PC-9 (cell line): ENCODE measurements at regions not wholly inside any gene's neighbourhood (a gene's known extent, or its start where the extent isn't known, plus 50 kb on each side); places are given as distances from the start of the nearest gene placed in this dataset.
"Not testable (repeated sequence)": the region's sequence is repeated elsewhere in the genome, so short reads cannot be mapped to it uniquely, and the experiment has no call there.

Experiments
- BruUV-seq: library from RNA; stranded (reverse); fragments of 400-500 nt; replicated peaks from 2 replicates; lab custom pipeline; 2021; lab: Mats Ljungman, UMichigan
- CTCF ChIA-PET: fragments of 300-600 bp; sonication (Branson Sonifier 250); formaldehyde crosslinking; loops from one replicate; lab custom pipeline; 2022; ENCODE audit warnings: antibody characterized with exemption; lab: Charles Lee
- POLR2A ChIA-PET: fragments of 300-600 bp; sonication (Branson Sonifier 250); formaldehyde crosslinking; loops from one replicate; lab custom pipeline; 2022; ENCODE audit warnings: antibody characterized with exemption; ENCODE audit not compliant: unreplicated experiment; lab: Charles Lee
- DNase-seq, 2 experiments: peaks; one replicate each; pipeline versions ENCODE4 v3.0.0 to v3.0.0-alpha.2; 2015 to 2022; ENCODE audit warnings: mixed read lengths in 1 of 2
- H2AFZ ChIP-seq: fragments of 200-600 bp; sonication (generic); 2 replicates; pipeline ENCODE4 v1.8.1; 2017; ENCODE audit warnings: antibody characterized with exemption
- H3F3A ChIP-seq: fragments of 200-600 bp; sonication (generic); 2 replicates; pipeline ENCODE4 v1.8.1; 2017; ENCODE audit warnings: antibody characterized with exemption, mild to moderate bottlenecking, low read depth; ENCODE audit not compliant: insufficient read depth
- H3K27ac ChIP-seq: fragments of 200-600 bp; sonication (generic); 2 replicates; pipeline ENCODE4 v1.6.1; 2016; ENCODE audit warnings: mixed run types
- H3K27me3 ChIP-seq: fragments of 200-600 bp; sonication (generic); 2 replicates; pipeline ENCODE4 v1.6.1; 2016; ENCODE audit warnings: low read depth, mixed run types; ENCODE audit not compliant: insufficient read depth
- H3K36me3 ChIP-seq: fragments of 200-600 bp; sonication (generic); 2 replicates; pipeline ENCODE4 v1.6.1; 2016; ENCODE audit warnings: low read depth, mixed run types
- H3K4me1 ChIP-seq: fragments of 200-600 bp; sonication (generic); replicated peaks from 2 replicates; pipeline ENCODE4 v1.6.1; 2016; ENCODE audit warnings: mixed run types; ENCODE audit not compliant: insufficient read depth
- H3K4me2 ChIP-seq: fragments of 200-600 bp; sonication (generic); 2 replicates; pipeline ENCODE4 v1.6.1; 2017; ENCODE audit warnings: mixed run types
- H3K4me3 ChIP-seq: fragments of 200-600 bp; sonication (generic); 2 replicates; pipeline ENCODE4 v1.6.1; 2016; ENCODE audit warnings: mixed run types
- H3K79me2 ChIP-seq: fragments of 200-600 bp; sonication (generic); 2 replicates; pipeline ENCODE4 v1.6.1; 2017; ENCODE audit warnings: low read depth, mixed run types
- H3K9me2 ChIP-seq: fragments of 200-600 bp; sonication (generic); 2 replicates; pipeline ENCODE4 v1.8.1; 2017; ENCODE audit warnings: mild to moderate bottlenecking; ENCODE audit not compliant: insufficient read depth
- H3K9me3 ChIP-seq: fragments of 200-600 bp; sonication (generic); 2 replicates; pipeline ENCODE4 v1.8.1; 2016; ENCODE audit warnings: low read depth; ENCODE audit not compliant: insufficient read depth
- H4K20me1 ChIP-seq: fragments of 200-600 bp; sonication (generic); 2 replicates; pipeline ENCODE4 v1.8.1; 2017; ENCODE audit not compliant: insufficient read depth
- EZH2 ChIP-seq: fragments of 200-600 bp; sonication (generic); IDR thresholded peaks from 2 replicates; pipeline ENCODE4 v1.8.0; 2017; ENCODE audit warnings: antibody characterized with exemption, low read depth
- intact Hi-C: fragments of 100-400 bp; cut with micrococcal nuclease; formaldehyde crosslinking; loops from one replicate; pipeline ENCODE4 v1.10.0; 2022; ENCODE audit not compliant: unreplicated experiment
- TF ChIP-seq, protein P1 (sequence below): fragments of 200-600 bp; sonication (generic); conservative IDR thresholded peaks from 2 replicates; pipeline ENCODE4 v1.6.1; 2017; ENCODE audit warnings: mixed run types, antibody characterized with exemption, mild to moderate bottlenecking, moderate library complexity

DNA sequence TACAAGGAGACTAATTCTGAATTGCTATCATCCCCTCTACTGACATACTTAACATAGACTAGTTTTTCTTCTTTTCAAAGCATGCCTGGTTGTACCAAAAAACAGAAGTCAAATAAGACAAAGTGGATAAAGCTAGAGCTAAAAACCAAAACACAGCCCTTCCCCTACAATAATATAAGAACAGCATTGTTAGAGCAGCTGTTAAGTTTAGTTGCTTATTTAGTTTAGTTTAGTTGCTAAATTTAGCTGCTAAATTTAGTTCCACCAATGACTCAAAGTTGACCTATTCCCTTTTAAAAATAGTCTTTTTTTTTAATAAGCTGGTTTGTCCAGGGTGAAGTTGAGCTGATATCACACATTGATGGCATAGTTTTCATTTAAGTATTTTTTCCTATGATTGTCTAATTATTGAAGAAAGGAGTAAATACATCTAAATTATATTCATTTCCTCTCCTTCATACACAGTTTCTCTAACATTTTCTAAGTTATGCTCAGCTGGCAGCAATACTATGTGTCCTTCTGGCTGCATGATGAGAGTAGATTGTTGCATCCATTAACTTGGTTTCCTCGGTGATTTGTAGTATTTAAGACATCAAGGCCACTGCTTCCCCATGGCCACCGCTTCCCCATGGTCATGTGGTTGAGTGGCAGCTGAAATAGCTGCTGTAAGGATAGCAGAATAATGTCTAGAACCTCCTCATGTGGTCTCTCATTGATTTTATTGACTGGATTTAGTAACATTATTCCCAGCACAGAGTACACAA is 718.6 kb upstream of the NECTIN3 start:
- H3K27me3 ChIP-seq: no peaks in the 10 kb centered on the region
- ChIA-PET CTCF (no interaction called here), POLR2A (interaction anchor here (0.7 kb wide), 1 partner anchor 59 kb away, joined by 3 read pairs; no protein-coding TSS in a partner anchor)
- H4K20me1 ChIP-seq: 0 out of 2 replicates have a peak, but pooled peaks cover 5% of the 10 kb centered on the region
- H3K4me2 ChIP-seq: no peak overlapping the region
- TF ChIP-seq, protein P1, sequence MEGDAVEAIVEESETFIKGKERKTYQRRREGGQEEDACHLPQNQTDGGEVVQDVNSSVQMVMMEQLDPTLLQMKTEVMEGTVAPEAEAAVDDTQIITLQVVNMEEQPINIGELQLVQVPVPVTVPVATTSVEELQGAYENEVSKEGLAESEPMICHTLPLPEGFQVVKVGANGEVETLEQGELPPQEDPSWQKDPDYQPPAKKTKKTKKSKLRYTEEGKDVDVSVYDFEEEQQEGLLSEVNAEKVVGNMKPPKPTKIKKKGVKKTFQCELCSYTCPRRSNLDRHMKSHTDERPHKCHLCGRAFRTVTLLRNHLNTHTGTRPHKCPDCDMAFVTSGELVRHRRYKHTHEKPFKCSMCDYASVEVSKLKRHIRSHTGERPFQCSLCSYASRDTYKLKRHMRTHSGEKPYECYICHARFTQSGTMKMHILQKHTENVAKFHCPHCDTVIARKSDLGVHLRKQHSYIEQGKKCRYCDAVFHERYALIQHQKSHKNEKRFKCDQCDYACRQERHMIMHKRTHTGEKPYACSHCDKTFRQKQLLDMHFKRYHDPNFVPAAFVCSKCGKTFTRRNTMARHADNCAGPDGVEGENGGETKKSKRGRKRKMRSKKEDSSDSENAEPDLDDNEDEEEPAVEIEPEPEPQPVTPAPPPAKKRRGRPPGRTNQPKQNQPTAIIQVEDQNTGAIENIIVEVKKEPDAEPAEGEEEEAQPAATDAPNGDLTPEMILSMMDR: no peak
- no peak for TF ChIP-seq EZH2
- no peak overlapping the region for H3K4me3 ChIP-seq
- H3K9me3 ChIP-seq: no peaks in the 10 kb centered on the region
- intact Hi-C loops: no loop called here
- H3K9me2 ChIP-seq: 0 out of 2 replicates have a peak, but pooled peaks cover 5% of the 10 kb centered on the region
- H3F3A ChIP-seq: no peaks in the 10 kb centered on the region
- H3K4me1 ChIP-seq: no peaks in the 10 kb centered on the region
- no peaks in the 10 kb centered on the region for H3K36me3 ChIP-seq
- no peak for DNase-seq
- BruUV-seq: no TSS peak
- no peak overlapping the region for H2AFZ ChIP-seq
- no peaks in the 10 kb centered on the region for H3K79me2 ChIP-seq
- no peak overlapping the region for H3K27ac ChIP-seq

DNA sequence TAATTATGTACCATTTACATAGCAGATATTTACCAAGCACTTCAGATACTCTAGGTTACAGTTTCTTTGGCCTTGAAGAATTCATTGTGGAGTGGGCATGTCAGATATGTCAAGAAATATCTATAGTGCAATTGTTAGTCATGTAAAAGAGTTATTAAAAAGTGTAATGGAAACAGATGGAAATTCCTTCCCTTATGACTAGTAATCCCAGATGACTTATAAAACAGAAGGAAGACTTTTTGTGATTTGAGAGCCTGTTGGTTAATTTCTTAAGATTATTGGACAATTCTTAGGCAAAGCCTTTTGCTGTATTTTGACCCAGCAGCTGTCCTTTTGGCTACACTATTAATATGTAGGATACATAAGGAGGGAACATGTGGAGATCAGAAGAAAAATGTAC is 708.9 kb upstream of the NECTIN3 start:
- Histone ChIP-seq H3K79me2 (no peaks in the 10 kb centered on the region), H3K27ac (no peak overlapping the region), H3K4me1 (no peaks in the 10 kb centered on the region), H3K27me3 (no peaks in the 10 kb centered on the region), H4K20me1 (no peaks in the 10 kb centered on the region), H3K36me3 (no peaks in the 10 kb centered on the region), H3F3A (no peaks in the 10 kb centered on the region), H3K9me2 (no peaks in the 10 kb centered on the region), H2AFZ (no peak overlapping the region), H3K4me3 (no peak overlapping the region), H3K9me3 (no peaks in the 10 kb centered on the region), H3K4me2 (no peak overlapping the region)
- intact Hi-C loops: no loop called here
- POLR2A ChIA-PET: no interaction called here
- no peak for TF ChIP-seq EZH2
- TF ChIP-seq, protein P1: no peak
- no TSS peak for BruUV-seq
- CTCF ChIA-PET: no interaction called here
- no peak for DNase-seq

DNA sequence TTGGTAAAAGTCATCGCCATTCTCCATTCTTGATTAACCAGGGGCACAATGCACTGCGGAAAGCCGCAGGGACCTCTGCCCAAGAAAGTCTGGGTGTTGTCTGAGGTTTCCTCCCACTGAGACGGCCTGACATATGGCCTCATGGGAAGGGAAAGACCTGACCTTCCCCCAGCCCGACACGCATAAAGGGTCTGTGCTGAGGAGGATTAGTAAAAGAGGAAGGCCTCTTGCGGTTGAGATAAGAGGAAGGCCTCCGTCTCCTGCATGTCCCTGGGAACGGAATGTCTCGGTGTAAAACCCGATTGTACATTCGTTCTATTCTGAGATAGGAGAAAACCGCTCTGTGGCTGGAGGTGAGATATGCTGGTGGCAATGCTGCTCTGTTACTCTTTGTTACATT is 704.3 kb upstream of the NECTIN3 start:
- not testable (repeated sequence) for H4K20me1 ChIP-seq, BruUV-seq

More for the DNA sequence above, 704.3 kb upstream of the NECTIN3 start:
- H3K9me3 ChIP-seq, H3K27me3 ChIP-seq, H3K4me1 ChIP-seq, CTCF ChIA-PET, POLR2A ChIA-PET, H3K36me3 ChIP-seq, H3K4me2 ChIP-seq, H3K9me2 ChIP-seq, H3K27ac ChIP-seq, H3F3A ChIP-seq, H3K79me2 ChIP-seq, DNase-seq, H2AFZ ChIP-seq, H3K4me3 ChIP-seq, intact Hi-C loops: not testable (repeated sequence)
